HG03175 (cell line): ENCODE measurements at regions not wholly inside any gene's neighbourhood (a gene's known extent, or its start where the extent isn't known, plus 50 kb on each side); places are given as distances from the start of the nearest gene placed in this dataset.
"Not testable (repeated sequence)": the region's sequence is repeated elsewhere in the genome, so short reads cannot be mapped to it uniquely, and the experiment has no call there.

Experiments used
- ATAC-seq: cut with Tn5 transposase; IDR thresholded peaks from one replicate; pipeline ENCODE4 v1.9.1; 2021; ENCODE audit warnings: mild to moderate bottlenecking, moderate library complexity; ENCODE audit not compliant: unreplicated experiment

GRCh38 chr16:88298833-88299745, 83.7 kb upstream of the ZNF469 start:
- ATAC-seq, result no peak

- no peak for ATAC-seq
These were observed 82.9 kb upstream of the ZNF469 start for GRCh38 chr16:88299751-88300462.

GRCh38 chr16:88300463-88300835, 82.3 kb upstream of the ZNF469 start:
- no peak for ATAC-seq

- no peak for ATAC-seq
These were observed 81.3 kb upstream of the ZNF469 start for GRCh38 chr16:88301431-88301830.

GRCh38 chr16:88301886-88302285, 80.9 kb upstream of the ZNF469 start:
- ATAC-seq, result no peak

GRCh38 chr16:88302666-88303065, 80.1 kb upstream of the ZNF469 start:
- no peak for ATAC-seq

- ATAC-seq, result no peak
These were observed 79.4 kb upstream of the ZNF469 start for GRCh38 chr16:88303405-88303804.

GRCh38 chr16:88303890-88304819, 78.6 kb upstream of the ZNF469 start:
- no peak for ATAC-seq

GRCh38 chr16:88305176-88305575, 77.6 kb upstream of the ZNF469 start:
- no peak for ATAC-seq

GRCh38 chr16:88306411-88306810, 76.3 kb upstream of the ZNF469 start:
- ATAC-seq, result no peak

GRCh38 chr16:88306860-88307545, 75.8 kb upstream of the ZNF469 start:
- no peak for ATAC-seq

GRCh38 chr16:88308441-88309173, 74.2 kb upstream of the ZNF469 start:
- no peak for ATAC-seq

- no peak for ATAC-seq
These were observed 73.4 kb upstream of the ZNF469 start for GRCh38 chr16:88309174-88309907.

- ATAC-seq, result no peak
These were observed 72.9 kb upstream of the ZNF469 start for GRCh38 chr16:88309908-88310265.

GRCh38 chr16:88310796-88311605, 71.8 kb upstream of the ZNF469 start:
- ATAC-seq, result no peak

GRCh38 chr16:88311860-88312259, 70.9 kb upstream of the ZNF469 start:
- ATAC-seq, result not testable (repeated sequence)

- no peak for ATAC-seq
These were observed 70.0 kb upstream of the ZNF469 start for GRCh38 chr16:88312732-88313131.

- no peak for ATAC-seq
These were observed 67.7 kb upstream of the ZNF469 start for GRCh38 chr16:88314991-88315542.
